Mucosa of descending colon (tissue), 3 donors: ENCODE measurements at regions not wholly inside any gene's neighbourhood (a gene's known extent, or its start where the extent isn't known, plus 50 kb on each side); places are given as distances from the start of the nearest gene placed in this dataset.
A peak's percentile ranks its signal among the peaks of the same experiment; 100 is the strongest.

Experiments
- ATAC-seq: fragments of 200-7000 bp; cut with Tn5 transposase; one replicate; pipeline ENCODE4 v1.9.1; 2020; ENCODE audit warnings: mild to moderate bottlenecking, moderate library complexity
- DNase-seq, 3 donors: peaks; one replicate each; pipeline ENCODE4 v3.0.0-alpha.2; 2020
- H3K36me3 ChIP-seq: fragments of 200-600 bp; one replicate; pipeline ENCODE4 v1.8.0; 2021; ENCODE audit warnings: low read depth, mild to moderate bottlenecking
- H3K4me1 ChIP-seq: fragments of 200-600 bp; one replicate; pipeline ENCODE4 v1.8.0; 2021; ENCODE audit warnings: low read depth, mild to moderate bottlenecking
- H3K4me3 ChIP-seq: fragments of 200-600 bp; one replicate; pipeline ENCODE4 v1.8.0; 2021; ENCODE audit warnings: mild to moderate bottlenecking
- H3K9me3 ChIP-seq: fragments of 200-600 bp; one replicate; pipeline ENCODE4 v1.8.0; 2021; ENCODE audit warnings: mild to moderate bottlenecking
- intact Hi-C, 2 donors: fragments of 100-400 bp; cut with DNase I in 1 of 2; cut with micrococcal nuclease in 1 of 2; formaldehyde crosslinking; loops; one replicate each; pipeline versions ENCODE4 v1.11.0 to v1.11.1; 2022; cut with DNase I, micrococcal nuclease
- TF ChIP-seq, protein P1 (sequence below): fragments of 200-600 bp; IDR thresholded peaks from one replicate; pipeline ENCODE4 v1.8.0; 2022; ENCODE audit warnings: antibody characterized with exemption, mild to moderate bottlenecking
- donor health status: DM: no; HTN: no; CAD: no; lungs with moderate emphysema.
- donor health status: DM: no; HTN: no; CAD: no.
- donor health status: DM: no; HTN: yes; CAD: no.

DNA sequence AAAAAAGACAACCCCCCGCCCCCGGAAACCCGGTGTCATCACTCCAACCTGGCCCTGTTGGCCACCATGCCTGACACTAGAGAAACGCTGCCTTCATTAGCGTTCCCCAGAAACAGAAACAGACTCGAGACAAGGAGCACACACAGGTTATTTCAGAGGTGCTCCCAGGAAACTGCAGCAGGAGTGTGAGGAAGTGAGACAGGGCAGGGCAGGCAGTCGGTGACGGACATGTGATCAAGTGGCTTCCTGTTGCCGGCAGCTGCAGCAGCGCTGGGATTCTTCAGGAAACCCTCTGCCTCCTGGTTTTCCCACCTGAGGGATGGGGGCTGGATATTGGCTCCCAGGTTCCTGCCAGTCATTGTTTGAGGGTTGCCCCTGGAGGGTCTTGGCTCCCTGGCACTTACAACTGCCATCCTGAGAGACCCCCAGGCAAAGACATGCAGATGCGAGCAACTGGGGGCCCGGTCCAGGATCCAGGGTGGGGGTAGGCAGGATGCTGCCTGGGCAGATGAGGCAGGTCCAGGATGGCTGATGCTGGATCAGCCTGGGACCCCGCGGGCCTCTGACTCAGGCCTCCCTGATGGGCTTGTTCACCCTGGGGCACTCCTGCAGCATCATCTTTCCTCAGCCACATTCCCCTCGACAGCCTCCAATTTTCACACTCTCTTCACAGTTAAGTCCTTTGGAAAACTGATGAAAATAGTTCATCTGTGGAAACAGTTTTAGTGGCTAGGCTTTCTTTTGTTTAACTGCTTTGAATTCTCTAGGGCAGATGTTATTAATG, 150.7 kb upstream of the SYNDIG1 start:
- H3K36me3 ChIP-seq: no peaks in the 10 kb centered on the region
- intact Hi-C loops: no loop called here
- H3K9me3 ChIP-seq: no peaks in the 10 kb centered on the region
- ATAC-seq (no peak), DNase-seq (no peak)
- H3K4me1 ChIP-seq: no peaks in the 10 kb centered on the region
- no peak overlapping the region for H3K4me3 ChIP-seq
- TF ChIP-seq, protein P1, sequence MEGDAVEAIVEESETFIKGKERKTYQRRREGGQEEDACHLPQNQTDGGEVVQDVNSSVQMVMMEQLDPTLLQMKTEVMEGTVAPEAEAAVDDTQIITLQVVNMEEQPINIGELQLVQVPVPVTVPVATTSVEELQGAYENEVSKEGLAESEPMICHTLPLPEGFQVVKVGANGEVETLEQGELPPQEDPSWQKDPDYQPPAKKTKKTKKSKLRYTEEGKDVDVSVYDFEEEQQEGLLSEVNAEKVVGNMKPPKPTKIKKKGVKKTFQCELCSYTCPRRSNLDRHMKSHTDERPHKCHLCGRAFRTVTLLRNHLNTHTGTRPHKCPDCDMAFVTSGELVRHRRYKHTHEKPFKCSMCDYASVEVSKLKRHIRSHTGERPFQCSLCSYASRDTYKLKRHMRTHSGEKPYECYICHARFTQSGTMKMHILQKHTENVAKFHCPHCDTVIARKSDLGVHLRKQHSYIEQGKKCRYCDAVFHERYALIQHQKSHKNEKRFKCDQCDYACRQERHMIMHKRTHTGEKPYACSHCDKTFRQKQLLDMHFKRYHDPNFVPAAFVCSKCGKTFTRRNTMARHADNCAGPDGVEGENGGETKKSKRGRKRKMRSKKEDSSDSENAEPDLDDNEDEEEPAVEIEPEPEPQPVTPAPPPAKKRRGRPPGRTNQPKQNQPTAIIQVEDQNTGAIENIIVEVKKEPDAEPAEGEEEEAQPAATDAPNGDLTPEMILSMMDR: no peak

- TF ChIP-seq, protein P1: no peak
- Histone ChIP-seq H3K36me3 (no peaks in the 10 kb centered on the region), H3K4me1 (no peaks in the 10 kb centered on the region), H3K9me3 (no peaks in the 10 kb centered on the region), H3K4me3 (no peak overlapping the region)
- ATAC-seq (peak; percentile 38), DNase-seq (peak in 1 of 3 donors; percentile 27)
- intact Hi-C loops: no loop called here
These were observed 152.2 kb upstream of the SYNDIG1 start for GRCh38 chr20:24317224-24317623.

- no peaks in the 10 kb centered on the region for H3K4me1 ChIP-seq
- intact Hi-C loops: no loop called here
- no peaks in the 10 kb centered on the region for H3K36me3 ChIP-seq
- ATAC-seq (no peak), DNase-seq (no peak)
- H3K9me3 ChIP-seq: no peaks in the 10 kb centered on the region
- no peak overlapping the region for H3K4me3 ChIP-seq
- TF ChIP-seq, protein P1: no peak
These were observed 152.7 kb upstream of the SYNDIG1 start for GRCh38 chr20:24316731-24317130.

DNA sequence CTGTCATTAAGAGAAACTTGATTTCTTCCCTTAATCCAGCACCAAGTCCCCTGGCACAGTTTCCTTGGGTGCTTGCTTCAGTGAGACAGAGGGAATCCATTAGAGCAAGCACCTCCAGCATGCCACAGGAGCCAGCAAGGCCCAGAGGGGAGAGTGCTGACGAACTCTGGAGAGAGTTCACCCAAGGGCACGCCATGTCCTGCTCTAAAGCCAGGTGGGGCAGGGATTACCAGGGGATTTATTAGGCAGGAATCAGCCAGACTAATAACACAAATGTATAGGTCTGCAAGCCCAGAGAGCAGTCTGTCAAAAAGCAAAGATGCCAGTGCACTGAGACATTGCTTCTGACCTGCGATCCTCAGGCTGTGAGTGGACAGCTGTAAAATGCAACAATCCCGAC, 155.4 kb upstream of the SYNDIG1 start:
- H3K4me3 ChIP-seq: no peak overlapping the region
- no peaks in the 10 kb centered on the region for H3K9me3 ChIP-seq
- H3K4me1 ChIP-seq: no peaks in the 10 kb centered on the region
- TF ChIP-seq, protein P1: no peak
- no peak for DNase-seq
- no peak for ATAC-seq
- intact Hi-C loops: no loop called here
- H3K36me3 ChIP-seq: no peaks in the 10 kb centered on the region

DNA sequence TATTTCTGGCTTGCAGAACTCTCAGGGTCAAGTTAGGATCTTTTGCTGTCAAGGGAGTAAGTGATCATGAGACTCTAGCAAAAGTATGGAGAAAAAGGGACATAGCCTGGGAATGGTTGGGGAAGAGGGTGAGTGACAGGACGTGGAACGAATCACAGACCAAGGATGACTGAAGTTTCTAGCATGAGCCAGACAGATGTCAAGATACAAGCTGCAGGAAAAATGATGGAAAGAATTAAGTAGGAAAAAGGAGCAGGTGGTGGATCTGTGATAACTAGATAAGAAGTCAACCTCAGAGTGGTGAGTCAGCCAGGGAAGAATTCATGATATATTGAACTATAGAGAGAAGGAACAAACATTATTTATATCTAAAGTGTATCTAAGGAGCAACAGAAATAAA, 159.8 kb upstream of the SYNDIG1 start:
- intact Hi-C loops: no loop called here
- no peak for ATAC-seq
- H3K9me3 ChIP-seq: no peaks in the 10 kb centered on the region
- TF ChIP-seq, protein P1: no peak
- H3K4me1 ChIP-seq: no peaks in the 10 kb centered on the region
- no peak overlapping the region for H3K4me3 ChIP-seq
- H3K36me3 ChIP-seq: no peaks in the 10 kb centered on the region
- DNase-seq: no peak
